HG03520 (cell line): ENCODE measurements at regions not wholly inside any gene's neighbourhood (a gene's known extent, or its start where the extent isn't known, plus 50 kb on each side); places are given as distances from the start of the nearest gene placed in this dataset.

Experiments
- ATAC-seq: cut with Tn5 transposase; IDR thresholded peaks from one replicate; pipeline ENCODE4 v1.9.1; 2021; ENCODE audit warnings: mild to moderate bottlenecking, moderate library complexity; ENCODE audit not compliant: unreplicated experiment

GRCh38 chr7:131235489-131236317, 92.0 kb upstream of the MKLN1 start:
- no peak for ATAC-seq

DNA sequence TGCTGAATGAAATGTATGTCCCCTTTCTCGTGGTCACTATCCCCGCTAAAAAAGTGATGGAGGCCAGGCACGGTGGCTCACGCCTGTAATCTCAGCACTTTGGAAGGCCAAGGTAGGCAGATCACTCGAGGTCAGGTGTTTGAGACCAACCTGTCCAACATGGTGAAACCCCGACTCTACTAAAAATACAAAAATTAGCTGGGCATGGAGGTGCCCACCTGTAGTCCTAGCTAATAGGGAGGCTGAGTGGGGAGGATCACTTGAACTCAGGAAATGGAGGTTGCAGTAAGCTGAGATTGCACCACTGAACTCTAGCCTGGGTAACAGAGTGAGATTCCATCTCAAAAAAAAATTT, 91.4 kb upstream of the MKLN1 start:
- ATAC-seq = no peak

DNA sequence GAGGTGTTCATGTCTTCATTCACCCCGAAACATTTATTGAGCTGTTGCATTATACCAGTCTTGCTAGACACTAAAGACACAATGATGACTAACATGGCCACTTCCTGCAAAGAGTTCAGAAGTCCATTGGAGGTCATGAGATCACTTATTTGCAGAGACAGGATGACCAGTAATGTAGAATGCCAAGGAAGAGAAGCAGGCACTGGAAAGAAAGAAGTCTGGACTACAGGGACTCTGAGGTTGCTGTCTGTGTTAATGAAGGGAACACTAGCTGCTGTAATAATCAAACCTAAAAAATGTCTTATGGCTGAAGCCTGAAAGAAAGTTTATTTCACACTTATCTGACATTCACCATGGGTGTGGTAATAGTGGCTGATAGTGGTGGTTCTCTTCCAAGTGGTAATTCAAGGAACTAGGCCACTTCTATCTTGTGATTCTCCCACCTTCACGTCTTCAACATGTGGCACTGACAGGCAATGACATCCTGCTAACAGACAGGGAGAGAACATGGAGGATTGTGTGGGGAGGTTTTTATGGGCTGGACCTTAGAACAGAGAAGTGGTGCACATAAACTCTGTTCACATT, 89.2 kb upstream of the MKLN1 start:
- ATAC-seq = no peak

DNA sequence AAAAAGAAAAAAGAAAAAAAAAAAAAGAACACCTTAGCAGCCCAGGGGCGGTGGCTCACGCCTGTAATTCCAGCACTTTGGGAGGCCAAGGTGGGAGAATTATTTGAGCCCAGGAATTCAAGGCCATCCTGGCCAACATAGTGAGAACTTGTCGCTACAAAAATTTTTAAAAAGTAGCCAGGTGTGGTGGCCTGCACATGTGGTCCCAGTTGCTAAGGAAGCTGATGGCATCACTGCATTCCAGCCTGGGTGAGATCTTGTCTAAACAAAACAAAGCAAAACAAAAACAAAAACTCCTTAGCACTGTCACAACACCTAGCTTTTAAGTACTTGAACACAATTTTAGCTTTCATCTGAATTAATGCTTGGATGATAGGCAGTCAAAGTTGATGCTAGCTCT, 86.3 kb upstream of the MKLN1 start:
- no peak for ATAC-seq

GRCh38 chr7:131242123-131242650, 85.5 kb upstream of the MKLN1 start:
- no peak for ATAC-seq

- no peak for ATAC-seq
Measured at GRCh38 chr7:131244259-131244852, 83.3 kb upstream of the MKLN1 start.

DNA sequence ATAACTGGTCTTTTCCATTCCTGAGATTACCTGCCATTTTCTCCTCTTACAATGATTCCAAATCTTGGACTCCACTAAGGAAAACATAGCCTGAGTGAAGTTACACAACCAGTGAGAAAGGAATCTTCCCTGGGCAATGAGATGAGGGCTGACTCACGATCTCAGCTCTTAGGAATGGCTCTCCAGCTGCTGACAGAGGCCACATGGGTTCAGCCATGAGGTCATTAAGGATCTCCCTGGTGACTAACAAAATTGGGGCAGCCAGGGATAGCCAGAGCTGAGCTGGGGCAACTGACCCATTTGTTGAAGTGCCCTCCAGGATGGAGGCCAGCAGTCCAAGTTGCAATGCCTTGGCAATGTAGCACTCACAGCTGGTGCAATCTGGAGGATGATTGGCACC, 78.7 kb upstream of the MKLN1 start:
- no peak for ATAC-seq

DNA sequence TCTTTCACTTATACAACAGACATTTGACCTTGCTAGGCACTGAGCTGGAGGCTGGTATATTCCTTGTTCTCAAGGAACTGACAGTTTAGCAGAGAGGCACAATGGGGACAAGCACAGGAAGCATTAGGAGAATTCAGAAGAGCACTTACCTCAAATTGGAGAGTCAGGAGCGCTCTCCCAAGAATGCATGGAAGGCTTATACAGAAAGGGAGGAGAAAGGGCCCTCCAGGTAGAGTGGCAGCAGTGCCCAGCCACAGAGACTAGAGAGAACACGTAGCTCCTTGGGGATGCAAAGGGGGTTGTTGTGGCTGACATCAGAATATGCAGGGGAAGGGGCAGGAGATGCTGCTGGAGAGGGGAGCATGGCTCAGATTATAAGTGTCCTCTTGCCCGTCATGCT, 78.2 kb upstream of the MKLN1 start:
- ATAC-seq = no peak

GRCh38 chr7:131250331-131250730, 77.3 kb upstream of the MKLN1 start:
- ATAC-seq = no peak

- ATAC-seq = no peak
Measured at GRCh38 chr7:131251371-131251770, 76.3 kb upstream of the MKLN1 start.

- no peak for ATAC-seq
Measured at GRCh38 chr7:131252976-131253375, 74.7 kb upstream of the MKLN1 start.

- ATAC-seq = no peak
Measured at GRCh38 chr7:131254211-131254610, 73.5 kb upstream of the MKLN1 start.

DNA sequence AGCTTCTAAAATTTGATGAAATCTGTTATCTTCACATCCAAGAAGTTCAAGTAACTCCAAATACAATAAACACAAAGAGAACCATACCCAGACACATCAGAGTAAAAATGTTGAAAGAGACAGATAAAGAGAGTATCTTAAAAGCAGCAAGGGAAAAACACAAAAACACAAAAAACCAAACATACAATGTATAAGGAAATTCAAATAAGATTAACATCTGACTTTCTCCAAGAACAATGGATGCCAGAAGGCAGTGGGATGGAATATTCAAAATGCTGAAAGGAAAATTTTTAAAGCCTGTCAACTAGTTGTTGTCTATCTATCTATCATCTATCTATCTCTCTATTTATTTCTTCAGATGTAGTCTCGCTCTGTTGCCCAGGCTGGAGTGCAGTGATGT, 72.4 kb upstream of the MKLN1 start:
- no peak for ATAC-seq

- no peak for ATAC-seq
Measured at GRCh38 chr7:131261476-131261994, 66.1 kb upstream of the MKLN1 start.

DNA sequence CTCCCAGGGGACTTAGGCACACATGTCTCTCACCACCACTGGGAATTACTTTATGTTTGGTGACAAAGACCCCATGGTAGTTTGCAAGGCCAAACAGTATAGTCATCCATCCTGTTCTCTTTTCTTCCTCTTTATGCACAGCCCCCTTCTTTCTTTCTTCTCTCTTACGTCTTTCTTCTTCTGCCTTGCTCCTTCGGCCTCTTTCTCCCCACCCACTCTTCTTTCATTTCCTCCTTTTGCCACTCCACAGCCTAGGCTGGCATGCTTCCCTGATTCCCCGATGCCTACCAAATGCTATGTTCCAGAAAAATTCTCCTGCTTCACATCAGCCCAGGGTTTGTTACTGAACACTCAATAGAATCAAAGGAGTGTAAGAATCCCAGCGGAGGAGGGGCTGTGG, 62.4 kb upstream of the MKLN1 start:
- no peak for ATAC-seq

GRCh38 chr7:131267631-131268030, 60.0 kb upstream of the MKLN1 start:
- no peak for ATAC-seq

DNA sequence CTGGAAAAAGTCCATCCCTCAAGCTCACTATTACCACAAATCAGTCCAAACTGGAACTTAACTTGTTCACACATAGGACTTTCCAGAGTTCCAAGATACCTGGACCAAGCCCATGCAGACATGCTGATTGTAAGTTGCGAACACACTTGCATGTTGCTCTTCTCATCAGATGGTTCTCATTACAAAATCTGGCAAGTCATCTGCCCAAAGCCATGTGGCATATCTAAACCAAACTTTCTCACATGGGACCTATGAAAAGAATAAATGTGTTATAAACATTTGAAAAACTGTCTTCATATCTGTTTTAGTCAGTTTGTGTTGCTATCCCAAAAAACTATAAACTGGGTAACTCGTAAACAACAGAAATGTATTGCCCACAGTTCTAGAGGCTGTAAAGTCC, 58.8 kb upstream of the MKLN1 start:
- ATAC-seq = no peak

DNA sequence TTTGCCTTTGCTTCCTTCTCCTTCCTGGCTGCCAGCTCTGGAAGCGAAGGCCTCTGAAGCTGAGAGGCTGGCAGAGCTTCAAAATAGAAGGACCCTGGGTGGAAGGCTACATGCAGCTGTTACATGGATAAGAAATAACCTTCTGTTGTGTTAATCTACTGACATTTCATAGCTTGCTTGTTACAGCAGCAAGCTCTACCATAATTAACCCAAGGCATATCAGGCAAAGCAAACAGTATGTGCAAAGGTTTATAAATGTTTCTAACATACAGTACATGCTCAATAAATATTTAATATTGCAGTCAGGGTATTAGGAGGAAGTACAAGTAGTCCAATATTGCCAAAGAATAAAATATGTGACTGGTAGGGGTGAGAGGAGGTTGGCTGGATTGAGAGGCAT, 55.6 kb upstream of the MKLN1 start:
- ATAC-seq = no peak

DNA sequence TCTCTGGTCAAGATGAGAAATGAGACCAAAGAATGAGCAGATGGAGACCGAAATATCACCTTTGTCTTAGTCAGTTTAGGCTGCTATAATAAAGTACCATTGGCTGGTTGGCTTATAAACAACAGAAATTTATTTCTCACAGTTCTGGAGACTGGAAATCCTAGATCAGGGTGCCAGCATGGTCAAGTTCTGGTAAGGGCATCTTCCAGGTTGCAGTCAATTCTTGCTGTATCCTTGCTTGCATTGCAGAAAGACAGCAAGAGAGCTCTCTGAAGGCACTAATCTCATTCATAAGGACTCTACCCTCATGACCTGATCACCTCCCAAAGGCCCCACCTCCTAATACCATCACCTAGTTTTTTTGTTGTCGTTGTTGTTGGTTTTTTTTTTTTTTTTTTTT, 52.7 kb upstream of the MKLN1 start:
- ATAC-seq = no peak

GRCh38 chr7:131276190-131276589, 51.5 kb upstream of the MKLN1 start:
- no peak for ATAC-seq

- no peak for ATAC-seq
Measured at GRCh38 chr7:131276748-131277147, 50.9 kb upstream of the MKLN1 start.
